HG02943 (cell line): ENCODE measurements at regions not wholly inside any gene's neighbourhood (a gene's known extent, or its start where the extent isn't known, plus 50 kb on each side); places are given as distances from the start of the nearest gene placed in this dataset.

Experiments used
- ATAC-seq: cut with Tn5 transposase; IDR thresholded peaks from one replicate; pipeline ENCODE4 v1.9.1; 2021; ENCODE audit warnings: mild to moderate bottlenecking, low read depth, moderate library complexity; ENCODE audit not compliant: unreplicated experiment

DNA sequence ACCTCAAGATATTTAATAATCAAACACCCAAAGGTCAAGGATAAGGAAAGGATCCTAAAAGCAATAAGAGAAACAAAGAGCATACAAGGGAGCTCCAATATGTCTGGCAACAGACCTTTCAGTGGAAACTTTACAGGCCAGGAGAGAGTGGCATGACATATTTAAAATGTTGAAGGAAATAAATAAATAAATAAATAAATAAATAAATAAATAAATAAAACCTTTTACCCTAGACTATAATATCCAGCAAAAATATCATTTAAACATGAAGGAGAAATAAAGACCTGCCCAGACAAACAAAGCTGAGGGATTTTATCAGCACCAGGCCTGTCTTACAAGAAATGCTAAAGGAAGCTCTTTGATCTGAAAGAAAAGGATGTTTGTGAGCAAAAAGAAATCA is 367.8 kb upstream of the PBX1 start:
- ATAC-seq = no peak

DNA sequence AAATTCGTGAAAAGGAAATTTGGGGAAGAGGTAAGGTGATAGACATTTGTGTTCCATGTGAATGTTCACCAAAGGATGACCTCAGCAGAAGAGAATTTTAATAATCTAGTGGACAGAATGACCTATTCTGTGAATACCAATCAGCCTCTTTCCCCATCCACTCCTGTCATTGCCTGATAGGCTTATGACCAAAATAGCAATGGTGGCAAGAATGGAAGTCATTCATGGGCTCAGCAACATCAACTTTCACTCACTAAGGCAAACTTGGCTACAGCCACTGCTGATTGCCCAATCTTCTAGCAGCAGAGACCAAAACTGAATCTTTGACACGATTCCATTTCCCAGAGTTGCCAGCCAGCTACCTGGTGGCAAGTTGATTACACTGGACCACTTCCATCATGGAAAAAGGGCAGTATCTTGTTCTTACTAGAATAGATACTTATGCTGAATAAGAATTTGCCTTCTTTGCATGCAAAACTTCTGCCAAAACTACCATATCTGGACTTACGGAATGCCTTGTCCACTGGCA is 348.7 kb upstream of the PBX1 start:
- ATAC-seq = no peak

DNA sequence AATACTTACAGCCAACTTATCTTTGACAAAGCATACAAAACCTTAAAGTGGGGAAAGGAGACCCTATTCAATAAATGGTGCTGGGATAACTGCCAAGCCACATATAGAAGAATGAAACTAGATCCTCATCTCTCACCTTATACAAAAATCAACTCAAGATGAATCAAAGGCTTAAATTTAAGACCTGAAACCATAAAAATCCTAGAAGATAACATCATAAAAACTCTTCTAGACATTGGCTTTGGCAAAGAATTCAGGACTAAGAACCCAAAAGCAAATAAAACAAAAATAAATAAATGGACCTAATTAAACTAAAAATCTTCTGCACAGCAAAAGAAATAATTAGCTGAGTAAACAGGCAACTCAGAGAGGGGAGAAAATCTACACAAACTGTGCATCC is 335.6 kb upstream of the PBX1 start:
- ATAC-seq = no peak

DNA sequence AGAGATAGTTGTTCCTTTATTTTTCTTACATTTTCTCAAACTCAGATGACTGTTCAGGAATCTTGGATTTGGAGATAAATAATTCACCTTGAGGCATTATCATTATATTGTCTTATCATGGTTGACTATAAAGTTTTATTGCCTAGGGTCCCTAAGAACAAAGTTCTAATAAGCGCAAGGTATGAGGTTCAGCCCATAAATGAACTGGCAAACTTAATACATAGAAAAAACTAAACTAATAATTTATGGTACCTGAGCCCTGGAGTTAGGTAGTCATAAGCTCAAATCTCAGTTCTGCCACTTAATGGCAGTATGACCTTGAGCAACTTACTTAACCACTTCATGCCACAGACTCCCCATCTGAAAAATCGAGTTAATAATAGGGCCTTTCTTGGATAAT is 334.0 kb upstream of the PBX1 start:
- ATAC-seq = no peak

DNA sequence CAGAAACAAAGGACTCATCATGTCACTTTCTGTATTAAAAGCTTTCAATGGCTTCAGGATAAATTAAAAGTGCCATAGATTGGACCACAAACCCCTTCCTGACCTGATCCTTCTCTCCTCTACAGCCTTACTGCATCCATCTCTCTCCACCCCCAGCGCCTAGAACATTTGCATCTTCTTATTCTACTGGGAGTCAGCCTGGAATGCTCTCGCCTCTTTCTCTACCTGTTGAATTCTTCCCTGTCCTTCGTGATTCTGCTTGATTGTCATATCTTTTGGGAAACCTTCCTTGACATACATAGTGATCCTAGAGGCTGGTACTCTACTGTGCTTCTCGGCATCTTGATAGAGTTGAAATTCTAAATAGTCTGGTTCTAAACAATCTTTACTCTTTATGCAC is 332.0 kb upstream of the PBX1 start:
- ATAC-seq = no peak

DNA sequence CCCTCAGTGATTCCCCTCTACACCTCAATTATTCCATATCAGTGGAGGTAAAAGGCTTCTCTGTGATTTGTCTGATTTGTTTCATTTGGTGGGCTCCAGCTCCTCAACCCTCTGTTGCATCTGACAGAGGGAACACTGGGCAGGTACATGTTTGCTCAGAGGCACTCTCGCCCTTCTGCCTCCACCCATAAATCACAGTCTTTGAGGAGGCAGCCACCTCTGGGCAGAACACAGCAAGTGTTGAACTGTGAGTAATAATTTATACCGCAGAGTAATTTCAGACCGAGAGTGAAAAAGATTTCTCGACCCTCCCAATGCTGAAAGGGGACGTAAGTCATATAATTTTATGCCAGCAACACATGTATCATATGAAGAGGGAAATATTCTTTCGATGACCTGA is 330.1 kb upstream of the PBX1 start:
- ATAC-seq = no peak

DNA sequence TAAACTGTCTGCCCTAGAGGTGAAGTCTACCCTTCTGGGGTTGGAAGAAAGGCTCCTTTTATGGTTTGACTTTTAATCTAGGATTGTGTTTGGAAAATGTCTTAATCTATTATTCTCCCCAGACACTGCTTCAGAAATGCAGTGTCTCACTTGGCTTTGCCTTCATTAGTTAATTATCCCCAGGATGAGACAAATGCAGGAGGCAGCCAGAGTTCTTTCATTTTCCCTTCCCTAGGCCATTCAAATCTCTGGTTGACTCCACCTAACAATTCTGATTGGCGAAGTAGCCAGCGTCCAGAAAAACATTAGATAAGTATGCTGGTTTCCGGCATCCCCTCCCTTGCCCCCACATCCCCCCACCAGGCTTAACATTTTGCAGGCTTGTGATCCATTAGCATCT is 325.8 kb upstream of the PBX1 start:
- ATAC-seq = no peak

DNA sequence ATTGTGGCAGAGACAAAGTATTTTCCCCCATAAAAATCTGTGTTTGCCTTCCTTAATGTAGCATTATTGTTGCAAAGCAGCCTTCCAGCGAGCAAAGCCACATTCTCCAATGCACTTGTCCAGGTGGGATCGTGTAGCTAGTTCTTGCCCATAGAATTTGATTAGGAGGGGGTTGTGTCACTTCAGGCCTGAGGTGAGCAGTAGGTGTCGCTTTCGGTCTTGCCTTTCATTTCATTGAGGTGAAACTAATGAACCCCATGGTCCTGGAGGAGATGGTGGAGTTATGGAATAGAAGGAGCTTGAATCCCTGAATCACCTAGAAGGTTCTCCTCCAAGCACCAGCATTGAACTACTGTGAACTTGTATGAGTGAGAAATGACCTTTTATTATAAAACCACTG is 318.9 kb upstream of the PBX1 start:
- ATAC-seq = no peak

DNA sequence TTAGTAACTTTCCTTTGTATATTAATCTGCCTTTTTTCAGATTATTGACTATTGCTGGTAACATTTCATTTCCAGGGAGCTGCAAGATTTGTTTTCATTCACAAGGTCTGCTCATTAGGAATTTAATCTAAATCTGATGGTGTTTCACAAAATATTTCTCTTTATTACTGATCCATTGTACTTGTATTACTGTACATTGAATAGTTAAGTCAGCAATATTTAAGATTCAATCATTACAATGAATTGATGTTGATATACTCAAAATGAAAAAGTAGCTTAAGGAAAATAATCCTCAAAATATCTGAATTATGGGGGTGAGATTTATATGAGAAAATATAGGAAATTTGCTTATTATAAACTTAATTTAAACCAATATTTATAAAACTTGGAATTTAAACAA is 308.6 kb upstream of the PBX1 start:
- ATAC-seq = no peak

DNA sequence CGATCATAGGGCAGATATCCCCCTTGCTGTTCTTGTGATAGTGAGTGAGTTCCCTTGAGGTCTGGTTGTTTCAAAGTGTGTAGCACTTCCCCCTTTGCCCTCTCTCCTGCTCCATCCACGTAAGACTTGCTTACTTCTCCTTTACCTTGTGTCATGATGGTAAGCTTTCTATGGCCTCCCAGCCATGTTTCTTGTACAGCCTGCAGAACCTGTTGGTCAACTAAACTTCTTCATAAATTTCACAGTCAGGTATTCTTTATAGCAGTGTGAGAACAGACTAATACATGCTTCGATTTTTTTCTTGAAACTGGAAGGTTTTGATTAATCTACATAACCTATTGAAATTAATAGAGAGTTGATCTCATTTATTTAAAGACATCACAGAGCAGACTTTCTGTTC is 302.5 kb upstream of the PBX1 start:
- no peak for ATAC-seq

DNA sequence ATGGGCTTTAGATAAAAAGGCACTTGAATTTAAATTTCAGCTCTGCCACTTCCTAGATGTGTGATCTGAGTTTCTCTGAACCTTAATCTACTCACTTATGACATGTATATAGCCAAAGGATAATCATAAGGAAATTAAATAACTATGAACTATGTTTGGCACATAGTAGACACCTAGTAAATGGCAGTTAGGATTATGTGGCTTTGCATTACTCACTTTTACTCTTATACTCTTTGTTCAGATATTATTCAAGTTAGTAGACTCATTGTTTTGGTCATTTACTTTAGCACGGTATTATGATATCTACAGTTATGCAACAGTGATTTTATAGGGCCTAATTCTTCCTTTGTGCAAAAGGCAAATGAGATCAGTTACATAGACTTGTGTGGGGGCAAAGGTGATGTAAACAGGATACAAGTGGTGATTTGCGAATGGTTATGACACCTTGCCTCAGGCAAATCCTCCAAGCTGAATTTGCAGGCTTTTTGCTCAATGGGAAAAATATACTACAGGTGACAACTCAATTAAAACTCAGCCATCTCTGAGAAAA is 297.2 kb upstream of the PBX1 start:
- ATAC-seq = no peak

DNA sequence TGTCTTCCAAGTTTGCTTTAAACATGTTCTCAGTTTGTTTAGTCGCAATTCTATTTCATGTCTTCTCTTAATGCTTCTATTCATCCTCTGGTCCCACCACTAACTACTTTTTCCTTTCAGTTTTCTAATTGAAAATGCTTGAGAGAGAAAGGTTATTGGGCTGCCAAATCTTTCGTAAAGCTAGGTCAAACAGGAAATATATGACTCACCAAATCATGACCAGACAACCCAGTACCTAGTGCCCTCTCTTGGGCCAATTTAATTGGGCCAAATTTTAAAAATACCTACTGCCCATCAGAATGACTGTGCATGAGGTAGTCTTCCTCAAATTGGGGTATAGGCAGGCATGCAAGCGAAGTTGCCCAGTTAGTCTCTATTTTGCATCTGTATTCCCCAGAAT is 295.4 kb upstream of the PBX1 start:
- ATAC-seq = no peak

DNA sequence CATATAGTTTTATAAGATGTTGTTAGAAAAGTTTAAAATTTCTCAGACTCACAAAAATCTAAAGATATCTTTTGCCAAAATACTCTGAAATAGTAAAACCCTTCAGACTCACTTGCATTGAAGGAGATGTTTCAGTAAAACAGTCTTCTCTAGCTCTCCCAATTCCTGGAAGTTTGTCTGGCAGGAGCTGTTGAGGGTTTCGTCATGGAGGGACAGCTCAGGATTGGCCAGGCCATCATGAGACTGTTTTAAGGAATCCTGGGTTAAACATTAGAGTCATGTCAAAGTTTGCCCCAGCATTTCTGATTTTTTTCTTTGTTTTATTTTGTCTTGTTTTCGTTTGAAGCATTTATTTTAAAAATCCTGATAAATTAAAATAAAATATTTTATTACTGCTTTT is 293.8 kb upstream of the PBX1 start:
- ATAC-seq = no peak

DNA sequence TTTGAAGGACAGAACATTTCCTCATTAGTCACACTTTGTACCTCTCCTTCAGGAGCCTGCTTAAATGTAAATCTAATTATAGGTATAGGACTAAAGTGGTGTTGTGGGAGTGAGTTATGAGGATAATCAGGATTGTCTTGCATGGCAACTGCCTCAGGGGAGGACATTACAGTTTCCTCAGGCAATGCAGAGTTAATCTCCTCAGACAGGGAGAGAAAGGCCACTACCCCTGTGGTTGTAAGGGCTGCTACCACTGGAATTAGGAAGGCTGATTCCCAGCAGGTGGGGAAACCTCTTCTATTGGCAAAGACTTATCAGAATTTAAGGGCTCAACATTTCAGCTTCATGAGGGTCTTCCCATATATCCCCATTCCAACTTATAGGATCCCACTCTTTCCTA is 286.8 kb upstream of the PBX1 start:
- no peak for ATAC-seq

DNA sequence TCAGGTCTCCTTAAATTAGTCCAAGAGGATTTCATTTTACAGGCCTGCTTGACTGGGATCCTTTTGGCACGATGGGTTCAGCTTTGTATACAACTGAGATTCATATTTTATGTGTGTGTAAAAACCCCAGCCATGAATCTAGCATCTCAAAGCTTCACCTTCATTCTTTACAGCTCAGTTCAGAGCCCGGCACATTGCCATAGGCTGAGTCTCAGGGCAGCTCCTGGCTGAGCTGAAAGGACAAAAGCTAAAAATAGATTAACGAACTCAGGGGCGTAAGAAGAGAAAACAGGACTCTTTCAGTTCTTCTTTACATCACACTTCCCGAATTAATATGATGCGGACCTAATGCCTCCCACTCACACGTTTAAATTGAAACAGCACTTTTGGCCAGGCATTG is 262.8 kb upstream of the PBX1 start:
- ATAC-seq = no peak

DNA sequence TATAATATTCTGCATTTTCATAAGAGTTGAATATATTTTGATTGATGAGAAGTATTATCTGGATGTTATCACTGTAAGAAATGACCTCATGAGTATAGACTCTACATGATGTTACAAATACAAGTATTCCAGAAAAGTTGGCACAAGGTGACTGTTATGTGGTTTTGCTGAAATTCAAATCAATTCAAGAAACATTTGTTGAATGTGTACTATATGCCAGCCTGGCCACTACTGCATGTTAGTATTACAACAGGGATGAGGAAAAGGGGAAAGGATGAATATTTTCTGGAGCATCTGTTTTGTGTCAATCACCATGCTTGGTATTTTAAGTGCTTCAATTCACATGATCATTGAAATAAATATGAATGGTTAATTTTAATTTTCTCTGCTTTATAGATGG is 250.9 kb upstream of the PBX1 start:
- ATAC-seq = no peak

DNA sequence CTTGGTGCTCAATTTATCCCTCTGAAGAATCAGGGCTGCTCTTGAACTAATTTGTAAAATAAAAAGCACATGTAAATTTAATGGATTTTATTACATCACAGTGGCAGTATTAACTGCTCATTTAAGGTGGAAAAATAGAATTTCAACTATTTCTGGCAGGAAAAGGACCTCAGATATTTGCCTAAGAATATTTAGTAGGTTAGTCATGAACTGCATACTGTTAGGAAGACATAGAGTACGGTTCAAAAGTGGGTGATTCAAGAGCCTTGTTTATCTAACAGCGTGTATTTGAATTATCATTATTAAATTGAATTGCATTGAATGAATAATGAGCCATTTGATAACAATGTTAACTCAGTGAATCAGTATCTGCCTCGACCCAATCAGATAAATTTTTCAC is 248.8 kb upstream of the PBX1 start:
- ATAC-seq = no peak

DNA sequence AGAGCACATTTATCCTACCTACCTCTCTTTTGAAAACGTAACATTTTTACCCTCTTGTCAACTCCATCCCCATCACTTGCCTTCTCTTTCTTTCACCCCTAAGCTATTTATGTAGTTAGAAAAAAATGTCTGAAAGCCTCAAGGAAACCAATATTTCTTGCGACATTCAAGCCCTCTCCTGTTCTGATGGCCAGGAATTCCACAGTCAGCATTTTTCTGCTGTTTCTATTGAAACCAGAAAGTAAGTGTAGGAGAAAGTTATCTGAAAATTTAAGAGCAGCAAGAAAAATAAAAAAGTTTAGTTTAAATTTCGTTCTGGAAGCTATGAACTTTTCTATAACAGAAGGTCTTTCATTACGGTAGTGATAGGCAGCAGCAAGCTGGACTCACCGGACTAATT is 247.6 kb upstream of the PBX1 start:
- ATAC-seq = no peak

DNA sequence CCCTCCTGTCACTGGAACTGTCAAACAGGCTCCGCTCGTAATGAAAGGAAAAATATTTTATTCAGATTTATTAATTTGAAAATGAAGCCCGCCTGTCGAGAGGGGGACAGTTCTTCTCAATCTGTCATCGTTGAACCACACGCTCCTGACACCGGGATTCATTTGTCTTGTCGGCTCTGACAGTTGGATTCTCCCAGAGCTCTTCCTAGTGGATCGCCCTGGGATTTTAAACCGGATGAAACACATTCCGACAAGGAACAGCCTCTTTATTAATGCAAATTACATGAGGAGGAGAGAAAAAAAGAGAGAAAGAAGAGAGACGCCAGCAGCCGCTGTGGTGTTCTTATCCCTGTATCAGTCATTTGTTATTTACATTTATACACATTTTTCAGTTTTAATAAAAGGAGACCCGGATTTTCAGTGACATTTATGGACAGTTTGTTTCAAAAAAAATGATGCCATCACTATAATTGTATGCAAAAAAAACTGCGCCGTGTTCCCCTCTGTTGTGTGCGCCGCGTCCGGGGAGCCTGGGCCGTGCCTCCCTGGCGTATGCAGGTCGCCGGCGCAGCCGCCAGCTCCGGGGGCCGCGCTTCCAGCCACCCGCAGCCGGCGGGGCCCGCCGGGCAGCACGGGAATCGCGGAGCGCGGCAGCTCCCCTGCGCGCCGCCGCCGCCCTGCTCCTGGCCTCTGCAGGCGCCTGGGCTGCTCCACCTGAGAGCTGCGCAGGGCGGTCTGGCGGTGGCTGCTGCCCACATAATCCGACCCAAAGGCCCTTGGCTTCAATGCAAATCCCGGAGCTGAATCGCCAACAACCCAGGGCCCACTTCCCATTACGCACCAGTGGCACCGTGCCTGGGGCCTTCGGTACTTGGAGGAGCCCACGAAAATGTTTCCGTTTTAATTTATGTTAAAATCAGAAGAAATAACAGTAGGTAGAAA is 237.9 kb upstream of the PBX1 start:
- ATAC-seq = no peak

DNA sequence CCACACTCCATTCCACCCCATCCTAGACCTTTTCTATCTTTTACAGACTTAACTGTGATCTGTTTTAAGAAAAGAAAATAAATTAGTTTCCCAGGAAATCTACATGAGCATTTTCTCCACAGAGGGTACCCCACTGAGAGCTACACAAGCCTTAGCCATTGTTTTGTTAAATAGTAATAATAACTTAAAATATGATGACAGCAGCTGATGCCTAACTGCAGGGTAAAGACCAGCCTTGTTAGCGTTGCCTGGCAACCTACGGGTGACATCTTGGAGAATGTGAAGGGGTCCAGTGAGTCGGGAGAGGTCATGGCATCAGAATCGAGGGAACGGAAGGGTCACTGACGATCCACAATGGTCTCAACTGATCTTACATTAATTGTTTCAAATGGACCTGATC is 233.2 kb upstream of the PBX1 start:
- ATAC-seq = no peak

DNA sequence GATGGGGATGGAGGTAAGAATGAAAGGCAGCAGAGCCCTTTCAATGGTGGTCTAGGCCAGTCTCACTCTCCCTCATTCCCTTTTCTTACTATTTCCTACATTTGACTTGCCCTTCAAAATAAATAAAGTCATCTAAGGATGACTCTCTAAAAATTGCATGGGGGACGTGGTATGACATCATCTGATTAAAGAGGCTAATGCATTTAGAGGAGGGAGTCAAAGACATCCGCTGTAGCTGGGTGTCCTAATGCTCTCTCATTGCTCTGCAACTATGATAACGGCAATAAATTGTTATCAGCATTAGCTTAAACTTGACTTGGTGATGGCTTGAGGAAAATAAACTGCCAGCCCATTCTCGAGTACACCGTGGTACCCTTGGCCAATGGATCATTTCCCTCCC is 225.6 kb upstream of the PBX1 start:
- no peak for ATAC-seq

DNA sequence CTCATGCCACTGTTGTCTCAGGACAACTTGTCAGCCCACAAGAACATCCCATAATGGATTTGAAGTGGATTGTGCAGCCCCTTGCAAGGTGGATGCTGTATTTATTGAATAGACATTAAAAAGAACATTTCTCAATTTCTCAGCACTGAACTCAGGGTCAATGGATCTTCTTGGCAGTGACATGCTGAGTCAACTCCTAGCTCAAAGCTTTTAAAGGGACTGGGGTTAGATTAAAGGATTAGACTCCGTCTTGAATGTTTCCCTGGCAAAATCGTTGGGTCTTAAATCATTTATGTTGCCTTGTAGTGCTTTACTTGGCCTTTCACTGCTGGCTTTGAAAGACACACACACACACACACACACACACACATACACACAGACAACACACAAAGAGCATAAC is 221.6 kb upstream of the PBX1 start:
- no peak for ATAC-seq
